Retinal pigment epithelial cell (primary cell): ENCODE measurements at regions not wholly inside any gene's neighbourhood (a gene's known extent, or its start where the extent isn't known, plus 50 kb on each side); places are given as distances from the start of the nearest gene placed in this dataset.

Experiments used
- DNase-seq: peaks from one replicate; pipeline ENCODE4 v3.0.0-alpha.2; 2010; ENCODE audit warnings: low read depth
- H3K4me3 ChIP-seq: 2 replicates; pipeline ENCODE4 v1.5.1; 2011; ENCODE audit warnings: mild to moderate bottlenecking, low read length, control low read depth, moderate library complexity
- TF ChIP-seq, protein P1 (sequence below): conservative IDR thresholded peaks from 2 replicates; pipeline ENCODE4 v1.5.1; 2011; ENCODE audit warnings: low read depth, low read length, control low read depth, inconsistent platforms

DNA sequence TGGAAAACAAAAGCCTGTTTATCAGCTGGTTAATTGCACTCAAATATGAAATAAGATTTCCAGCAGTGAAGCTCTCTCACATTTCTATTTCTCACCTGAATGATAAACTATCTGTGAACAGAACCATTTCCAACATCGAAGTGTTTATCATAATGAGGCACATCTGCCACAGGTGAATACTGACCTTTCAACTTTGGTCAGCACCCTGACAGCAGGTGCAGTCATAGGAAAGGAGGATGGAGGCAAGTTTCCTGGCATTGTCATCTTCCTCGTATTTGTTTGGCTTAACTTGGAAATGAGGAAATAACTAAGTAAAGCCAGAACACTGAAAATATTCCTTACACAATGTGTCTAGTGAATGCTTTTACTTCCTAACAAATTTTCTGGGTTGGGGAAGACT, 716.4 kb downstream of the NR2F1-AS1 start:
- DNase-seq = no peak

DNA sequence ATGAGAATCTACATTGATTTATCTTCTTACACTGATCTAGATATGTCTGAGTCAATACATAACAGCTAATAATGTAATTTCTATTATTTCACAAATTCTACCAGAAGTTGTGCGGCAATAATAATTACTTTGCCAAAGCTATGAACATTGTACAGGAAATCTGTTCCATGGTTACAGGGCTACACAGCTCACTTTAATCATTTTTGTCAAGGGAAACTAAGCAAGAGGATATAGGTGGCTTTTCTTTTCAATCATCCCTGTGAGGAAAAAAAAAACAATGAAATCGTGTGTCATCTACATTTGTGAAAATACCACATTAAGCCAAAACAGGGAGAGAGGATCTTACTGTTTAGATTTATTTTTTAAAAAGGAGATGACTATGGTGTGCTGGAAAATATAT, 717.4 kb downstream of the NR2F1-AS1 start:
- no peak overlapping the region for H3K4me3 ChIP-seq
- TF ChIP-seq, protein P1, sequence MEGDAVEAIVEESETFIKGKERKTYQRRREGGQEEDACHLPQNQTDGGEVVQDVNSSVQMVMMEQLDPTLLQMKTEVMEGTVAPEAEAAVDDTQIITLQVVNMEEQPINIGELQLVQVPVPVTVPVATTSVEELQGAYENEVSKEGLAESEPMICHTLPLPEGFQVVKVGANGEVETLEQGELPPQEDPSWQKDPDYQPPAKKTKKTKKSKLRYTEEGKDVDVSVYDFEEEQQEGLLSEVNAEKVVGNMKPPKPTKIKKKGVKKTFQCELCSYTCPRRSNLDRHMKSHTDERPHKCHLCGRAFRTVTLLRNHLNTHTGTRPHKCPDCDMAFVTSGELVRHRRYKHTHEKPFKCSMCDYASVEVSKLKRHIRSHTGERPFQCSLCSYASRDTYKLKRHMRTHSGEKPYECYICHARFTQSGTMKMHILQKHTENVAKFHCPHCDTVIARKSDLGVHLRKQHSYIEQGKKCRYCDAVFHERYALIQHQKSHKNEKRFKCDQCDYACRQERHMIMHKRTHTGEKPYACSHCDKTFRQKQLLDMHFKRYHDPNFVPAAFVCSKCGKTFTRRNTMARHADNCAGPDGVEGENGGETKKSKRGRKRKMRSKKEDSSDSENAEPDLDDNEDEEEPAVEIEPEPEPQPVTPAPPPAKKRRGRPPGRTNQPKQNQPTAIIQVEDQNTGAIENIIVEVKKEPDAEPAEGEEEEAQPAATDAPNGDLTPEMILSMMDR = no peak
- no peak for DNase-seq

More for the DNA sequence above, 716.4 kb downstream of the NR2F1-AS1 start:
- H3K4me3 ChIP-seq = no peak overlapping the region
- TF ChIP-seq, protein P1 = no peak

DNA sequence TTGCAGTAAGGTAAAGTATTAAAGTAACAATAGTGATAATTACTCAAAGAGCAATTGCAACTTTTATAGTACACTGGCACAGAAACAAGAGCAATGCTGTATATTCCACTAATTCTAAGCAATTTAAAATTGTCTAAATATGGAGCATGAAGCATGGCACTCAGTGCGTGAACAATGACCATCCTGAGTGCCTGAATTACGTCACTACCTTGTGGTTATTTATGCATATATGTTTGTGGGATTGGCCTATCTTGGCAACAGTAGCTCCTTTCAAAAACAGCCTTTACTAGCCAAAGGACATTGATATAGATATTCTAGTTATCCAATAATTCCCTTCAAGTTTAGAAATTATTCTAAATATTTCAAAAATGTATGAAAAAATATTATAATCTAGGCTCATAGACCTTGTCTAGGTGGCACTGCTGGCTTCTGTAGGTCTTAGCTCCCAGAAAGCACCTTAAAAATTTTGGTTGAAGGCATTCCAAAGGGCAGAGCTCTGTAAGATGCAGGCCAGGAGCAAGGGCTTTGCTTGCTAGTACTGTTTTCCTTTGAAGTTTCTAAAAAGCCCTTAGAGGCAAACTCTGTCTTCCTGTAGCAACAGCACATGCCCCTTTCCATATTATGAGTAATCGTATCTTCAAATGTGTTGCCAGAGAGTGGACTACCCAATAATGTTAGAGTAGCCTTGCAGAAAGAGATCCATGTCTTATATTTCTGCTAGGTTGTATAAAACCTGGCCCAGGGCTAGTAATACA, 719.3 kb downstream of the NR2F1-AS1 start:
- no peak for DNase-seq
- H3K4me3 ChIP-seq = no peak overlapping the region
- TF ChIP-seq, protein P1 = no peak

DNA sequence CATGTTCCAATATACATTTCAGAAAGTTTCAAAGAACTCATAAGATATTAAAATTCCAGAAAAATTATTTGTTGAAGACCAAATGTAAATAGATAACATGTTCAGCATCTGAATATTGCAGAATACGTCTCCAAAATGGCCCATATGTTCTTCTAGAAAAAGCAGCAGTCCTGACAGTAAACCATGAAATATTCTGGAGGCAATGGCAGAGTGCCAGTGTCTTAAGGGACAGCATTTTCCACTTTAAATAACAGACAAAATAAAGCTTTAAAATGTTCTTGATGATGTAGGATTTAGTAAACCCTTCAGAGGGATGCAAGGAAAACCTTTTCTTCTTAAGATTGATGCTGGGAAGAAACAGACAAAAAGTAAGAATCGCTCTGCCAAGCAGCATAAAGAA, 721.0 kb downstream of the NR2F1-AS1 start:
- H3K4me3 ChIP-seq = no peak overlapping the region
- TF ChIP-seq, protein P1 = no peak
- no peak for DNase-seq

DNA sequence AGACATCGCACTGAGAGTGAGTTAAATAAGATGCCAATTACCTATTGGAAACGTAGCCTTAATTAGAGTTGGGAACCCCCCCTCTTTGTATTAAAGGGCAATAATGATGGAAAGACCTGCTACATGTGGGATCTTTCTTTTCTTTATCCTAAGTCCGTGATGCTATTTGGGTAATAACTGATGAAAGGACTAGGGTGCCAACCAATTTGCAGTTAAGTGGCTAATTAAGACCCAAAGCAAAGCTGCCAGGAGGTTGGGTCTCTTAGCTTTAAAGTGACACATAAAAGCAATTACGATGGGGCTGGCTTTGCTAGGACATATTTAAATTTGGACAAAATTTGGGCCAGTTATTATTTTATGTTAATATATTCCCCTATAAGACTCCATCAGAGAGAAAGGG, 728.8 kb downstream of the NR2F1-AS1 start:
- DNase-seq = no peak
- H3K4me3 ChIP-seq = no peak overlapping the region
- TF ChIP-seq, protein P1 = no peak

DNA sequence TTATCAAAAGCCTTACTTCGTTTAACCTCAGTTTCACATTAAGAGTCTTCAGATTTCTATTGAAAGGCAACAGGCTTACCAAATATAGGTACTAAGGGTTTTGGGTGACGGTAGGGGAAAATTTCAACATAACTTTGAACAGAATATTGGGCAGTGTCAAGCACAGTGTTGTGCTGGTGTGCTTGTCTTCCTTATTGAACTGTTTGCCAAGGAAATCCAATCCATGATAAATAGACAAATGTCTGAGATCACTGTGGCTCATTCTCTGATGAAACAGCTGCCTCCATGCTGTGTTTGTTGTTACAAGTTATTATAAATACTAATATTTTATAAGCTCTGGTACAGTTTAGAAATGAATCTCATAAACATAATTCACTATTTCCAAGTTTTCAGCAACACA, 730.1 kb downstream of the NR2F1-AS1 start:
- TF ChIP-seq, protein P1 = no peak
- no peak for DNase-seq
- H3K4me3 ChIP-seq = no peak overlapping the region

DNA sequence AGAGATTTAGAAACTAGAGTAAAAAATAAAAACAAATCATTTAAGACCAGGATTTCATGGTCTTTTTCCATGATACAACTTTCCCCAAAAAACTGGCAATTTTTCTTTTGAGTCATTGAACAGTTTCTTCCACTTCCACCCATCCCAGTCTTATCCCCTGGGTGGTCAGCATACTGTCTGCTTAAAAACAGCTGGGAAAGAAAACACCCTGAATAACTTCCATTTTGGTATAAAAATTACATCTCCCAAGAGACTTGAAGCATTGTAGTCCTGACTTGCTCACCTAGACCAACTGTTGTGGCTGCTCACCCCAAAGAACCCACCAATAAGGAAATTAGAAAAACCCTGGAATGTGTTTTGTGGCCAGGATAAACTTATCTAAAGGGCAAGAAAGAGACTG, 731.3 kb downstream of the NR2F1-AS1 start:
- H3K4me3 ChIP-seq = no peak overlapping the region
- TF ChIP-seq, protein P1 = no peak
- no peak for DNase-seq
